GM12891 (cell line): ENCODE measurements at regions not wholly inside any gene's neighbourhood (a gene's known extent, or its start where the extent isn't known, plus 50 kb on each side); places are given as distances from the start of the nearest gene placed in this dataset.

Experiments used
- POLR2A ChIP-seq: IDR thresholded peaks from 2 replicates; pipeline ENCODE4 v1.6.1; 2011; ENCODE audit warnings: low read depth, low read length, control low read depth
- POLR2AphosphoS5 ChIP-seq: IDR thresholded peaks from 2 replicates; pipeline ENCODE4 v1.6.1; 2011; ENCODE audit warnings: low read depth, low read length, control low read depth
- SPI1 ChIP-seq: IDR thresholded peaks from 2 replicates; pipeline ENCODE4 v1.6.1; 2011; ENCODE audit warnings: low read depth, low read length, control low read depth
- TAF1 ChIP-seq: IDR thresholded peaks from 2 replicates; pipeline ENCODE4 v1.6.1; 2011; ENCODE audit warnings: low read depth, low read length, control low read depth

DNA sequence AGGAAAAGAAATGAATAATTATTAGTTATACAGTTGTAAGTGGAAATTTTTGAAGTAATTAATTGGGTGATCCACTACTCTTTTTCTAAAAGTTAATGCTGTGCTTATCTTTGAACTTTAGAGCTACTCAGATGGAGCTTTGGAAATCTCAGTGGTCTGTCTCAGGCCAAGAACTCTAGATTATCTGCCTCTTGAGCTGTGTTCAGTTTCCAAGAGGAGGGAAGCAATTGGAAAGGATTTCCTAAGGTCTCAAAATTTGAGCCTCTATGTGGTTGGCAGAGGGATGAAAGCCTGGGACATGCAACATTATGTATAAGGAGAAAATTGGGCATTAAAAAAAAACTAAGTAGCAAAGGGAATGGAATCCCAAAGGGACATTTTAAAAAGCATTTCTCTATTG, 334.0 kb upstream of the PRICKLE1 start:
- TF ChIP-seq POLR2AphosphoS5 (no peak), POLR2A (no peak), SPI1 (no peak), TAF1 (no peak)
